ENCODE measurements at regions not wholly inside any gene's neighbourhood (a gene's known extent, or its start where the extent isn't known, plus 50 kb on each side); places are given as distances from the start of the nearest gene placed in this dataset.

DNA sequence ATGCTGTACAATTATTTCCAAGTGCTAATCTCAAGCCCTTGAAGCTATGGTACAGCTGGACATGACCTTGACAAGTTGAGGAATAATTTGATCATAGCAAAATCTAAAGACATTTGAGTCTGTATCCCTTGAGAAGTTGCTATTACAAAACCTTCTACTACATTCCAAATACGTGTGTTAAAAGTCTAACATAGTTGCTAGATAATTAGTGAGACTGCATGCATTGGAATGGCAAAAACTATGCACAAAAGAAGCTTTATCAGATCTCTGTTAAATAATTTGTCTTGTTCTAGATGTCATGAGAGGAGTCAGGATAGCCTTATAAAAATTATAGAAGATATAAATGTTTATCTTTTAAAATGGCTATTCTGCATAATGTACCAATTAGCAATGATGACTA is 127.8 kb downstream of the GJA1 start:
- TF ChIP-seq RAD21 (IDR thresholded peaks at IDR 0.05; ENCODE audit: low read depth) (no peak), TAF1 (IDR thresholded peaks at IDR 0.05; ENCODE audit: low read depth) (no peak), EGR1 (IDR thresholded peaks at IDR 0.05) (no peak), EP300 (IDR thresholded peaks at IDR 0.05; ENCODE audit: borderline replicate concordance) (no peak)
- TF ChIP-seq, protein P1, sequence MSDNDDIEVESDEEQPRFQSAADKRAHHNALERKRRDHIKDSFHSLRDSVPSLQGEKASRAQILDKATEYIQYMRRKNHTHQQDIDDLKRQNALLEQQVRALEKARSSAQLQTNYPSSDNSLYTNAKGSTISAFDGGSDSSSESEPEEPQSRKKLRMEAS (IDR thresholded peaks at IDR 0.05), result no peak

All from Ishikawa (cell line).